NCI-H187 treated with DMSO at 0.1 percent for 48 hours (cell line): ENCODE measurements at regions not wholly inside any gene's neighbourhood (a gene's known extent, or its start where the extent isn't known, plus 50 kb on each side); places are given as distances from the start of the nearest gene placed in this dataset.

Source experiments
- DNase-seq: peaks from one replicate; lab custom pipeline; 2025; lab: John Stamatoyannopoulos, UW

GRCh38 chr16:85187886-85188285, 75.6 kb upstream of the CIBAR2 start:
- DNase-seq = no peak

GRCh38 chr16:85188822-85189672, 76.8 kb upstream of the CIBAR2 start:
- no peak for DNase-seq

GRCh38 chr16:85190572-85190971, 78.3 kb upstream of the CIBAR2 start:
- DNase-seq = no peak

- no peak for DNase-seq
Measured at GRCh38 chr16:85191341-85191965, 79.2 kb upstream of the CIBAR2 start.

GRCh38 chr16:85192238-85193114, 80.2 kb upstream of the CIBAR2 start:
- no peak for DNase-seq

GRCh38 chr16:85193115-85193493, 80.8 kb upstream of the CIBAR2 start:
- no peak for DNase-seq

GRCh38 chr16:85193876-85194275, 81.6 kb upstream of the CIBAR2 start:
- DNase-seq = no peak

- no peak for DNase-seq
Measured at GRCh38 chr16:85194307-85195270, 82.3 kb upstream of the CIBAR2 start.

- DNase-seq = no peak
Measured at GRCh38 chr16:85195271-85195647, 83.0 kb upstream of the CIBAR2 start.

- DNase-seq = no peak
Measured at GRCh38 chr16:85195900-85196772, 83.9 kb upstream of the CIBAR2 start.

GRCh38 chr16:85196976-85197375, 84.7 kb upstream of the CIBAR2 start:
- DNase-seq = no peak

GRCh38 chr16:85197611-85198566, 85.6 kb upstream of the CIBAR2 start:
- no peak for DNase-seq

GRCh38 chr16:85199069-85199725, 86.9 kb upstream of the CIBAR2 start:
- no peak for DNase-seq

- DNase-seq = no peak
Measured at GRCh38 chr16:85199880-85200279, 87.6 kb upstream of the CIBAR2 start.

- no peak for DNase-seq
Measured at GRCh38 chr16:85200471-85201278, 88.4 kb upstream of the CIBAR2 start.

- DNase-seq = no peak
Measured at GRCh38 chr16:85201574-85201973, 89.3 kb upstream of the CIBAR2 start.

- no peak for DNase-seq
Measured at GRCh38 chr16:85202051-85202601, 89.9 kb upstream of the CIBAR2 start.
